Endothelial cell of umbilical vein (primary cell): ENCODE measurements at regions not wholly inside any gene's neighbourhood (a gene's known extent, or its start where the extent isn't known, plus 50 kb on each side); places are given as distances from the start of the nearest gene placed in this dataset.
"Not testable (repeated sequence)": the region's sequence is repeated elsewhere in the genome, so short reads cannot be mapped to it uniquely, and the experiment has no call there.

Source experiments
- EZH2 ChIP-seq: IDR thresholded peaks from 2 replicates; pipeline ENCODE4 v1.6.1; 2012; ENCODE audit warnings: borderline replicate concordance, low read depth, mild to moderate bottlenecking, moderate library complexity, low read length, inconsistent platforms; ENCODE audit not compliant: severe bottlenecking
- POLR2A ChIP-seq: IDR thresholded peaks from 2 replicates; pipeline ENCODE4 v1.6.1; 2012; ENCODE audit warnings: low read depth, mild to moderate bottlenecking, control low read depth, low read length
- POLR2AphosphoS5 ChIP-seq: IDR thresholded peaks from 2 replicates; pipeline ENCODE4 v1.6.1; 2012; ENCODE audit warnings: low read depth, mild to moderate bottlenecking, control low read depth, low read length, moderate library complexity; ENCODE audit not compliant: insufficient read depth
- TF ChIP-seq, protein P1 (sequence below): IDR thresholded peaks from 2 replicates; pipeline ENCODE4 v1.6.1; 2011; ENCODE audit not compliant: insufficient read depth, insufficient read length

DNA sequence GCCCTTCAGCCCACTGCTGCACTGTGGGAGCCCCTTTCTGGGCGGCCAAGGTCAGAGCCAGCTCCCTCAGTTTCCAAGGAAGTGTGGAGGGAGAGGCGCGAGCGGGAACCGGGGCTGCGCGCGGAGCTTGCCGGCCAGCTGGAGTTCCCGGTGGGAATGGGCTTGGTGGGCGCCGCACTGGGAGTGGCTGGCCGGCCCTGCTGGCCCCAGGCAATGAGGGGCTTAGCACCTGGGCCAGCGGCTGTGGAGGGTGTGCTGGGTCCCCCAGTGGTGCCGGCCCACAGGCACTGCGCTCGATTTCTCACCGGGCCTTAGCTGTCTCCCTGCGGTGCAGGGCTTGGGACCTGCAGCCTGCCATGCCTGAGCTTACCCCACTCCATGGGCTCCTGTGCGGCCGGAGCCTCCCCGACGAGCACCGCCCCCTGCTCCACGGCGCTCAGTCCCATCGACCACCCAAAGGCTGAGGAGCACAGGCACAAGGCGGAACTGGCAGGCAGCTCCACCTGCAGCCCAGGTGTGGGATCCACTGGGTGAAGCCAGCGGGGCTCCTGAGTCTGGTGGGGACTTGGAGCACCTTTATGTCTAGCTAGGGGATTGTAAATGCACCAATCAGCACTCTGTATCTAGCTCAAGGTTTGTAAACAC lies 1252.2 kb downstream of the STIM2 start:
- TF ChIP-seq POLR2A, POLR2AphosphoS5, EZH2: not testable (repeated sequence)
- TF ChIP-seq, protein P1, sequence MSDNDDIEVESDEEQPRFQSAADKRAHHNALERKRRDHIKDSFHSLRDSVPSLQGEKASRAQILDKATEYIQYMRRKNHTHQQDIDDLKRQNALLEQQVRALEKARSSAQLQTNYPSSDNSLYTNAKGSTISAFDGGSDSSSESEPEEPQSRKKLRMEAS, result not testable (repeated sequence)
